ENCODE measurements at regions not wholly inside any gene's neighbourhood (a gene's known extent, or its start where the extent isn't known, plus 50 kb on each side); places are given as distances from the start of the nearest gene placed in this dataset.
"Not testable (repeated sequence)": the region's sequence is repeated elsewhere in the genome, so short reads cannot be mapped to it uniquely, and the experiment has no call there.

- H3K27me3 Mint-ChIP-seq (ENCODE audit: low read depth): peaks cover 34% of the 10 kb centered on the region
- DNase-seq (no peak), ATAC-seq (no peak)
- H3K4me3 Mint-ChIP-seq: no peak overlapping the region
- H3K36me3 Mint-ChIP-seq (ENCODE audit: insufficient read depth): peaks cover 1% of the 10 kb centered on the region
- H3K4me1 Mint-ChIP-seq (ENCODE audit: low read depth): no peaks in the 10 kb centered on the region
- no peaks in the 10 kb centered on the region for H3K9me3 Mint-ChIP-seq
Measured at GRCh38 chr10:6817770-6818169, 237.7 kb upstream of the PRKCQ start.

GRCh38 chr10:6815346-6815745 is 235.3 kb upstream of the PRKCQ start:
- DNase-seq: no peak
- Mint-ChIP-seq H3K27me3 (ENCODE audit: low read depth) (peaks cover 51% of the 10 kb centered on the region), H3K4me1 (ENCODE audit: low read depth) (no peaks in the 10 kb centered on the region), H3K36me3 (ENCODE audit: insufficient read depth) (peaks cover 1% of the 10 kb centered on the region), H3K9me3 (no peaks in the 10 kb centered on the region), H3K4me3 (no peak overlapping the region)
- no peak for ATAC-seq

GRCh38 chr10:6813856-6814255 is 233.8 kb upstream of the PRKCQ start:
- no peaks in the 10 kb centered on the region for H3K36me3 Mint-ChIP-seq (ENCODE audit: insufficient read depth)
- H3K9me3 Mint-ChIP-seq: no peaks in the 10 kb centered on the region
- peaks cover 43% of the 10 kb centered on the region for H3K27me3 Mint-ChIP-seq (ENCODE audit: low read depth)
- ATAC-seq (no peak), DNase-seq (no peak)
- no peaks in the 10 kb centered on the region for H3K4me1 Mint-ChIP-seq (ENCODE audit: low read depth)
- H3K4me3 Mint-ChIP-seq: no peak overlapping the region

- Mint-ChIP-seq H3K36me3 (ENCODE audit: insufficient read depth) (no peaks in the 10 kb centered on the region), H3K4me1 (ENCODE audit: low read depth) (no peaks in the 10 kb centered on the region), H3K9me3 (no peaks in the 10 kb centered on the region), H3K27me3 (ENCODE audit: low read depth) (peaks cover 41% of the 10 kb centered on the region), H3K4me3 (no peak overlapping the region)
- no peak for ATAC-seq
- no peak for DNase-seq
Measured at GRCh38 chr10:6813306-6813705, 233.2 kb upstream of the PRKCQ start.

GRCh38 chr10:6811153-6811552 is 231.1 kb upstream of the PRKCQ start:
- H3K4me1 Mint-ChIP-seq (ENCODE audit: low read depth): no peaks in the 10 kb centered on the region
- no peak for DNase-seq
- H3K9me3 Mint-ChIP-seq: no peaks in the 10 kb centered on the region
- H3K4me3 Mint-ChIP-seq: no peak overlapping the region
- H3K27me3 Mint-ChIP-seq (ENCODE audit: low read depth): peaks cover 38% of the 10 kb centered on the region
- no peak for ATAC-seq
- H3K36me3 Mint-ChIP-seq (ENCODE audit: insufficient read depth): no peaks in the 10 kb centered on the region

GRCh38 chr10:6803427-6803783 is 223.3 kb upstream of the PRKCQ start:
- Mint-ChIP-seq H3K27me3 (ENCODE audit: low read depth) (peaks cover 4% of the 10 kb centered on the region), H3K9me3 (no peaks in the 10 kb centered on the region), H3K4me1 (ENCODE audit: low read depth) (no peaks in the 10 kb centered on the region), H3K4me3 (no peak overlapping the region), H3K36me3 (ENCODE audit: insufficient read depth) (no peaks in the 10 kb centered on the region)
- no peak for ATAC-seq
- DNase-seq: no peak

GRCh38 chr10:6802759-6803426 is 222.8 kb upstream of the PRKCQ start:
- H3K9me3 Mint-ChIP-seq: no peaks in the 10 kb centered on the region
- H3K27me3 Mint-ChIP-seq (ENCODE audit: low read depth): peaks cover 4% of the 10 kb centered on the region
- no peak for ATAC-seq
- no peaks in the 10 kb centered on the region for H3K4me1 Mint-ChIP-seq (ENCODE audit: low read depth)
- no peaks in the 10 kb centered on the region for H3K36me3 Mint-ChIP-seq (ENCODE audit: insufficient read depth)
- no peak overlapping the region for H3K4me3 Mint-ChIP-seq
- no peak for DNase-seq

- no peaks in the 10 kb centered on the region for H3K9me3 Mint-ChIP-seq
- no peak overlapping the region for H3K4me3 Mint-ChIP-seq
- no peaks in the 10 kb centered on the region for H3K36me3 Mint-ChIP-seq (ENCODE audit: insufficient read depth)
- DNase-seq (no peak), ATAC-seq (no peak)
- H3K4me1 Mint-ChIP-seq (ENCODE audit: low read depth): no peaks in the 10 kb centered on the region
- H3K27me3 Mint-ChIP-seq (ENCODE audit: low read depth): peaks cover 11% of the 10 kb centered on the region
Measured at GRCh38 chr10:6796231-6796630, 216.2 kb upstream of the PRKCQ start.

GRCh38 chr10:6795541-6795940 is 215.5 kb upstream of the PRKCQ start:
- ATAC-seq (no peak), DNase-seq (no peak)
- Mint-ChIP-seq H3K36me3 (ENCODE audit: insufficient read depth) (no peaks in the 10 kb centered on the region), H3K4me3 (no peak overlapping the region), H3K4me1 (ENCODE audit: low read depth) (no peaks in the 10 kb centered on the region), H3K9me3 (no peaks in the 10 kb centered on the region), H3K27me3 (ENCODE audit: low read depth) (peaks cover 11% of the 10 kb centered on the region)

- DNase-seq; H3K4me1 Mint-ChIP-seq (ENCODE audit: low read depth); H3K4me3 Mint-ChIP-seq; H3K36me3 Mint-ChIP-seq (ENCODE audit: insufficient read depth); ATAC-seq; H3K9me3 Mint-ChIP-seq: not testable (repeated sequence)
- H3K27me3 Mint-ChIP-seq (ENCODE audit: low read depth): peaks cover 11% of the 10 kb centered on the region
Measured at GRCh38 chr10:6794841-6795240, 214.8 kb upstream of the PRKCQ start.

- Mint-ChIP-seq H3K9me3 (no peaks in the 10 kb centered on the region), H3K4me1 (ENCODE audit: low read depth) (no peaks in the 10 kb centered on the region), H3K4me3 (no peak overlapping the region), H3K27me3 (ENCODE audit: low read depth) (peaks cover 11% of the 10 kb centered on the region), H3K36me3 (ENCODE audit: insufficient read depth) (no peaks in the 10 kb centered on the region)
- ATAC-seq (no peak), DNase-seq (no peak)
Measured at GRCh38 chr10:6794441-6794840, 214.4 kb upstream of the PRKCQ start.

GRCh38 chr10:6788731-6789130 is 208.7 kb upstream of the PRKCQ start:
- no peak overlapping the region for H3K4me3 Mint-ChIP-seq
- peaks cover 5% of the 10 kb centered on the region for H3K27me3 Mint-ChIP-seq (ENCODE audit: low read depth)
- H3K36me3 Mint-ChIP-seq (ENCODE audit: insufficient read depth): no peaks in the 10 kb centered on the region
- H3K4me1 Mint-ChIP-seq (ENCODE audit: low read depth): no peaks in the 10 kb centered on the region
- no peak for DNase-seq
- H3K9me3 Mint-ChIP-seq: no peaks in the 10 kb centered on the region
- ATAC-seq: no peak

- Mint-ChIP-seq H3K4me1 (ENCODE audit: low read depth) (no peaks in the 10 kb centered on the region), H3K36me3 (ENCODE audit: insufficient read depth) (no peaks in the 10 kb centered on the region), H3K4me3 (no peak overlapping the region), H3K27me3 (ENCODE audit: low read depth) (peaks cover 5% of the 10 kb centered on the region), H3K9me3 (no peaks in the 10 kb centered on the region)
- no peak for DNase-seq
- ATAC-seq: no peak
Measured at GRCh38 chr10:6788231-6788630, 208.2 kb upstream of the PRKCQ start.

GRCh38 chr10:6787718-6788117 is 207.6 kb upstream of the PRKCQ start:
- Mint-ChIP-seq H3K9me3 (no peaks in the 10 kb centered on the region), H3K36me3 (ENCODE audit: insufficient read depth) (no peaks in the 10 kb centered on the region), H3K4me1 (ENCODE audit: low read depth) (no peaks in the 10 kb centered on the region), H3K4me3 (no peak overlapping the region), H3K27me3 (ENCODE audit: low read depth) (peaks cover 5% of the 10 kb centered on the region)
- ATAC-seq (no peak), DNase-seq (no peak)

GRCh38 chr10:6787091-6787490 is 207.0 kb upstream of the PRKCQ start:
- no peak overlapping the region for H3K4me3 Mint-ChIP-seq
- no peak for ATAC-seq
- no peaks in the 10 kb centered on the region for H3K36me3 Mint-ChIP-seq (ENCODE audit: insufficient read depth)
- H3K27me3 Mint-ChIP-seq (ENCODE audit: low read depth): peaks cover 5% of the 10 kb centered on the region
- no peaks in the 10 kb centered on the region for H3K9me3 Mint-ChIP-seq
- no peak for DNase-seq
- H3K4me1 Mint-ChIP-seq (ENCODE audit: low read depth): no peaks in the 10 kb centered on the region

- no peak for ATAC-seq
- Mint-ChIP-seq H3K27me3 (ENCODE audit: low read depth) (peaks cover 7% of the 10 kb centered on the region), H3K4me1 (ENCODE audit: low read depth) (no peaks in the 10 kb centered on the region), H3K9me3 (no peaks in the 10 kb centered on the region), H3K4me3 (no peak overlapping the region), H3K36me3 (ENCODE audit: insufficient read depth) (no peaks in the 10 kb centered on the region)
- no peak for DNase-seq
Measured at GRCh38 chr10:6786579-6787031, 206.5 kb upstream of the PRKCQ start.
